Kidney (tissue), 13 donors: ENCODE measurements at regions not wholly inside any gene's neighbourhood (a gene's known extent, or its start where the extent isn't known, plus 50 kb on each side); places are given as distances from the start of the nearest gene placed in this dataset.

ENCODE experiments used
- DNase-seq, 5 donors: peaks; one replicate each; pipeline ENCODE4 v3.0.0-alpha.2; 2013 to 2020
- FAIRE-seq: peaks from 2 replicates; lab custom pipeline; 2012; peaks lifted over from hg19 to GRCh38; lab: Jason Lieb, UNC
- H3K27ac ChIP-seq, 2 donors: one replicate each; pipeline ENCODE4 v1.7.0; 2013; ENCODE audit warnings: low read depth in 2 of 2, low read length in 2 of 2, inconsistent platforms in 1 of 2
- H3K27me3 ChIP-seq: one replicate; pipeline ENCODE4 v1.7.1; 2013; ENCODE audit warnings: low read length, inconsistent platforms; ENCODE audit not compliant: control insufficient read depth, insufficient read depth
- H3K36me3 ChIP-seq, 3 donors: one replicate each; pipeline versions ENCODE4 v1.7.0 to v1.7.1; 2013; ENCODE audit warnings: low read length in 3 of 3, control low read depth in 1 of 3, inconsistent platforms in 1 of 3; ENCODE audit not compliant: insufficient read depth in 3 of 3, control insufficient read depth in 2 of 3
- H3K4me1 ChIP-seq, 3 donors: one replicate each; pipeline versions ENCODE4 v1.7.0 to v1.7.1; 2013; ENCODE audit warnings: low read length in 3 of 3, inconsistent platforms in 1 of 3, low read depth in 1 of 3; ENCODE audit not compliant: control insufficient read depth in 2 of 3, insufficient read depth in 2 of 3
- H3K4me3 ChIP-seq, 3 donors: one replicate each; pipeline versions ENCODE4 v1.7.0 to v1.8.1; 2013; ENCODE audit warnings: low read length in 3 of 3, control low read depth in 1 of 3, inconsistent platforms in 1 of 3
- H3K9ac ChIP-seq, 3 donors: one replicate each; pipeline versions ENCODE4 v1.7.0 to v1.7.1; 2013; ENCODE audit warnings: low read length in 3 of 3, control low read depth in 1 of 3, inconsistent platforms in 1 of 3
- H3K9me3 ChIP-seq, 3 donors: one replicate each; pipeline versions ENCODE4 v1.7.0 to v1.7.1; 2013; ENCODE audit warnings: low read length in 3 of 3, control low read depth in 1 of 3, inconsistent platforms in 1 of 3; ENCODE audit not compliant: control insufficient read depth in 2 of 3, insufficient read depth in 1 of 3
- intact Hi-C: fragments of 100-400 bp; cut with DNase I; formaldehyde crosslinking; loops from one replicate; pipeline ENCODE4 v1.11.1; 2022
- TF ChIP-seq, protein P1 (sequence below): IDR thresholded peaks from 3 replicates; pipeline ENCODE4 v1.5.1; 2012; ENCODE audit warnings: mild to moderate bottlenecking, moderate library complexity, borderline replicate concordance; ENCODE audit not compliant: insufficient read depth; ENCODE audit errors: extremely low read depth
- donor health status: control.
- donor health status: control.
- donor health status: control.
- donor health status: control.
- donor health status: control.
- donor health status: DM: yes; HTN: yes; CAD: no.
- donor health status: Normal renal cell carcinoma (clear cell type).

DNA sequence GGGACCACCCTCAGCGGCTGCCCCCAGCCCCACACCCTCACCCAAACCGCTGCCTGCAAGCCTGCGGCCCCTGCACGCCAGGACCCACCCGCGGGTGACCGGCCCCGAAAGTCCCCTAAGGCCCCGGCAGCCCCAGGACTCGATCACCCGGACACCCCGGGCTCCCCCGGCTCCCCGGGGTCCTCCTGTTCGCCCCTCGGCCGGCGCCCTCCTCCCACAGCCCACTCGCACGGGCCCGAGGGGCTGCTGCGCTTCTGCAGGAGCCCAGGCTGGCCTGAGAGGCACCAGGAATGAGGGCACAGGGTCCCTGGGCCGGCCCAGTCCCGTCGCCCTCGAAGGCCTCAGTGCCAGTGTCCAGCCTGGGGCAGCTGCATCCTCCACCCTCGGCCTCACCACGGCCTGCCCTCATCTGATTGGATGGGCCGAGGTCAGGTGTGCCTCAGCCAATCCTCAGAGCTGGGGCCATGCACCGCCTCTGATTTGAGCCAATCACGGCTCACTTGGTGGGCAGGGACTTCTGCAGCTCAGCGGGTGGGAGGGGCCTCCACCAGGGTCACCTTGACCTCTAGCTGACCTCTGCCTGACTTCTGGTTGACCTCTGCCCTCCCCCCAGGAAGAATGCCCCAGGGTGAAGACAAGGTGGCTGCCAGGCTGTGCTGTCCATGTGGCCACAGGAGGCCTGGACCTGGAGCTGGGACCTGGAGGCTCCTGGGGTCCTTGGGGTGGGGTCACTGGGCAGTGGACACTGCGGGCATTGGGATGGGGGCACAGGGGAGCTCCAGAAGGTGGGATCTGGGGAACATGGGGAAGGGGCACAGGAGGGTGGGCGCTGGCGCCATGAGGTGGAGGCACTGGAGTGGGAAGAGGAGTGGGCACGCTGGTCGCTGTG is 97.6 kb upstream of the NKX1-1 start:
- intact Hi-C loops, result no loop called here
- FAIRE-seq (no peak), DNase-seq (peak in 2 of 5 donors; percentile 43 to 66)
- Histone ChIP-seq H3K9me3 (no peaks in the 10 kb centered on the region), H3K4me1 (no peaks in the 10 kb centered on the region), H3K27me3 (peaks cover 4% of the 10 kb centered on the region), H3K36me3 (no peaks in the 10 kb centered on the region), H3K9ac (no peak overlapping the region), H3K4me3 (no peak overlapping the region), H3K27ac (no peak overlapping the region)
- TF ChIP-seq, protein P1, sequence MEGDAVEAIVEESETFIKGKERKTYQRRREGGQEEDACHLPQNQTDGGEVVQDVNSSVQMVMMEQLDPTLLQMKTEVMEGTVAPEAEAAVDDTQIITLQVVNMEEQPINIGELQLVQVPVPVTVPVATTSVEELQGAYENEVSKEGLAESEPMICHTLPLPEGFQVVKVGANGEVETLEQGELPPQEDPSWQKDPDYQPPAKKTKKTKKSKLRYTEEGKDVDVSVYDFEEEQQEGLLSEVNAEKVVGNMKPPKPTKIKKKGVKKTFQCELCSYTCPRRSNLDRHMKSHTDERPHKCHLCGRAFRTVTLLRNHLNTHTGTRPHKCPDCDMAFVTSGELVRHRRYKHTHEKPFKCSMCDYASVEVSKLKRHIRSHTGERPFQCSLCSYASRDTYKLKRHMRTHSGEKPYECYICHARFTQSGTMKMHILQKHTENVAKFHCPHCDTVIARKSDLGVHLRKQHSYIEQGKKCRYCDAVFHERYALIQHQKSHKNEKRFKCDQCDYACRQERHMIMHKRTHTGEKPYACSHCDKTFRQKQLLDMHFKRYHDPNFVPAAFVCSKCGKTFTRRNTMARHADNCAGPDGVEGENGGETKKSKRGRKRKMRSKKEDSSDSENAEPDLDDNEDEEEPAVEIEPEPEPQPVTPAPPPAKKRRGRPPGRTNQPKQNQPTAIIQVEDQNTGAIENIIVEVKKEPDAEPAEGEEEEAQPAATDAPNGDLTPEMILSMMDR, result no peak

DNA sequence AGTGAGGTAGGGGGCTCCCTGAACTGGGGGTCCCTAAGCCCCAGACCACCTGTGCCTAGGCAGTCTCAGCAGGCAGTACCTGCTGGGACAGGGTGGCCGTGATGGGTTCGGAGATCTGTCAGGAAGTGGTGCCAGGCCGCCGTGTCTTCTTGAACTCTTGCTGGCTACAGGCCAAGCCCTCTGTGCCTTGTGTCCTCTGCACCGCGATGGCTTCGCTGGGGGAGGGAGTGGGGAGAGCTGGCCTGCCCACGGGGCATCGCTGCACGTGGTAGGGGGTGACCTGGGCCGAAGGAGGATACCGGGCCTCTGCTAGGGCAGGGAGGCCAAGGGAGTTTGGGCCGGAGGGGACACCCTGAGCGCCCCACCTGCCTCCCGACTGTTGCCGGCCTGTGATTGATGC is 96.7 kb upstream of the NKX1-1 start:
- FAIRE-seq (no peak), DNase-seq (peak in 2 of 5 donors; percentile 42 to 46)
- Histone ChIP-seq H3K4me3 (no peak overlapping the region), H3K9me3 (no peaks in the 10 kb centered on the region), H3K27me3 (peaks cover 2% of the 10 kb centered on the region), H3K4me1 (no peaks in the 10 kb centered on the region), H3K27ac (no peak overlapping the region), H3K36me3 (no peaks in the 10 kb centered on the region), H3K9ac (no peak overlapping the region)
- TF ChIP-seq, protein P1, result no peak
- intact Hi-C loops, result no loop called here

DNA sequence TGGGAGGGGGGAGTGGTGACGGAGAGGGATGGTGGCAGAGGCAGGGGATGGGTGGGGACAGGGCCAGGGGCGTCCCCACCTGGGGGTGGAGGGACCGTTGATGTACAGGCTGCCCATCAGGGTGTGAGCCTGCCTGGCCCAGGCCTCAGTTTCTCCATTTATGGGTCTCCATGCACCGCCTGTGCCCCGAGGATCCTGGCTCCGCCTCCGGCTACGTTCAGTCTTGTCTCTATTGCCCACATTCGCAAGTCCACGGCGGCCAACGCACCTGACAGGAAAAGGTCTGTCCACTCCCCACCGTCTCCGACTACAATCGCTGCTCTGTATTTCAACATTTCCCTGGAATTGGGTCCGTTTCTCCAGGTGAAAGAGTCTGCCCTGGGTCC is 96.3 kb upstream of the NKX1-1 start:
- H3K27me3 ChIP-seq, result peaks cover 2% of the 10 kb centered on the region
- H3K9me3 ChIP-seq, result no peaks in the 10 kb centered on the region
- FAIRE-seq (no peak), DNase-seq (peak in 2 of 5 donors; percentile 48 to 70)
- H3K4me1 ChIP-seq, result no peaks in the 10 kb centered on the region
- no peak overlapping the region for H3K4me3 ChIP-seq
- H3K27ac ChIP-seq, result no peak overlapping the region
- H3K36me3 ChIP-seq, result no peaks in the 10 kb centered on the region
- no peak overlapping the region for H3K9ac ChIP-seq
- TF ChIP-seq, protein P1, result no peak
- intact Hi-C loops, result no loop called here
